ENCODE measurements at regions not wholly inside any gene's neighbourhood (a gene's known extent, or its start where the extent isn't known, plus 50 kb on each side); places are given as distances from the start of the nearest gene placed in this dataset.
"Not testable (repeated sequence)": the region's sequence is repeated elsewhere in the genome, so short reads cannot be mapped to it uniquely, and the experiment has no call there.

- DNase-seq = not testable (repeated sequence)
These were observed 307.8 kb upstream of the NBPF12 start for GRCh38 chr1:146630302-146630701.

GRCh38 chr1:146618582-146618981 is 319.5 kb upstream of the NBPF12 start:
- DNase-seq = not testable (repeated sequence)

- DNase-seq = not testable (repeated sequence)
These were observed 333.4 kb upstream of the NBPF12 start for GRCh38 chr1:146604681-146605080.

- not testable (repeated sequence) for DNase-seq
These were observed 337.3 kb upstream of the NBPF12 start for GRCh38 chr1:146600720-146601307.

- DNase-seq = not testable (repeated sequence)
These were observed 338.2 kb upstream of the NBPF12 start for GRCh38 chr1:146599906-146600305.

GRCh38 chr1:146581229-146581628 is 352.4 kb upstream of the NOTCH2NLA start:
- not testable (repeated sequence) for DNase-seq

- DNase-seq = not testable (repeated sequence)
These were observed 338.7 kb upstream of the NOTCH2NLA start for GRCh38 chr1:146567541-146567940.

GRCh38 chr1:146558032-146558431 is 329.2 kb upstream of the NOTCH2NLA start:
- not testable (repeated sequence) for DNase-seq

- not testable (repeated sequence) for DNase-seq
These were observed 327.6 kb upstream of the NOTCH2NLA start for GRCh38 chr1:146556405-146556804.

- DNase-seq = not testable (repeated sequence)
These were observed 323.6 kb upstream of the NOTCH2NLA start for GRCh38 chr1:146552414-146552813.

- not testable (repeated sequence) for DNase-seq
These were observed 319.9 kb upstream of the NOTCH2NLA start for GRCh38 chr1:146548684-146549083.

GRCh38 chr1:146546189-146546588 is 317.4 kb upstream of the NOTCH2NLA start:
- not testable (repeated sequence) for DNase-seq

GRCh38 chr1:146537775-146538373 is 309.1 kb upstream of the NOTCH2NLA start:
- not testable (repeated sequence) for DNase-seq

GRCh38 chr1:146536028-146536427 is 307.2 kb upstream of the NOTCH2NLA start:
- DNase-seq = not testable (repeated sequence)

- not testable (repeated sequence) for DNase-seq
These were observed 306.8 kb upstream of the NOTCH2NLA start for GRCh38 chr1:146535575-146535974.

GRCh38 chr1:146530958-146531357 is 302.1 kb upstream of the NOTCH2NLA start:
- DNase-seq = not testable (repeated sequence)

- DNase-seq = not testable (repeated sequence)
These were observed 294.0 kb upstream of the NOTCH2NLA start for GRCh38 chr1:146522812-146523211.

- DNase-seq = not testable (repeated sequence)
These were observed 293.5 kb upstream of the NOTCH2NLA start for GRCh38 chr1:146522345-146522744.

- not testable (repeated sequence) for DNase-seq
These were observed 293.0 kb upstream of the NOTCH2NLA start for GRCh38 chr1:146521804-146522203.

- not testable (repeated sequence) for DNase-seq
These were observed 284.9 kb upstream of the NOTCH2NLA start for GRCh38 chr1:146513754-146514153.

GRCh38 chr1:146511047-146511777 is 282.4 kb upstream of the NOTCH2NLA start:
- not testable (repeated sequence) for DNase-seq

- DNase-seq = not testable (repeated sequence)
These were observed 281.6 kb upstream of the NOTCH2NLA start for GRCh38 chr1:146510248-146510983.

- not testable (repeated sequence) for DNase-seq
These were observed 275.3 kb upstream of the NOTCH2NLA start for GRCh38 chr1:146504121-146504520.
